Fibroblast of lung (primary cell): ENCODE measurements at regions not wholly inside any gene's neighbourhood (a gene's known extent, or its start where the extent isn't known, plus 50 kb on each side); places are given as distances from the start of the nearest gene placed in this dataset.

Experiments
- DNase-seq, 2 donors: peaks; one replicate each; pipeline versions ENCODE4 v3.0.0 to v3.0.0-alpha.2; 2010; ENCODE audit warnings: low read depth in 2 of 2
- H2AFZ ChIP-seq: 2 replicates; pipeline ENCODE4 v1.5.1; 2012; ENCODE audit warnings: low read length, control low read depth, inconsistent platforms
- H3K27ac ChIP-seq: 2 replicates; pipeline ENCODE4 v1.5.1; 2011; ENCODE audit warnings: low read length, control low read depth; ENCODE audit not compliant: insufficient read depth
- H3K27me3 ChIP-seq: 2 replicates; pipeline ENCODE4 v1.5.1; 2011; ENCODE audit warnings: mild to moderate bottlenecking, low read length; ENCODE audit not compliant: control insufficient read depth, insufficient read depth
- H3K36me3 ChIP-seq: 2 replicates; pipeline ENCODE4 v1.5.1; 2011; ENCODE audit warnings: low read length; ENCODE audit not compliant: control insufficient read depth, insufficient read depth
- H3K4me1 ChIP-seq: 2 replicates; pipeline ENCODE4 v1.5.1; 2011; ENCODE audit warnings: low read length; ENCODE audit not compliant: control insufficient read depth, insufficient read depth; ENCODE audit errors: extremely low read depth
- H3K4me2 ChIP-seq: 2 replicates; pipeline ENCODE4 v1.5.1; 2011; ENCODE audit warnings: low read length, control low read depth; ENCODE audit not compliant: insufficient read depth; ENCODE audit errors: extremely low read depth
- H3K4me3 ChIP-seq, 4 experiments: fragments of 200-600 bp in 1 of 4; sonication (generic) in 1 of 4; replicated peaks in 1 of 4; 2 replicates each; pipeline ENCODE4 v1.5.1; 2011 to 2016; ENCODE audit warnings: low read length in 4 of 4, low read depth in 3 of 4, mild to moderate bottlenecking in 3 of 4, control low read depth in 2 of 4, inconsistent platforms in 1 of 4, mixed read lengths in 1 of 4; ENCODE audit not compliant: insufficient read depth in 1 of 4; ENCODE audit errors: control extremely low read depth in 1 of 4
- H3K79me2 ChIP-seq: 2 replicates; pipeline ENCODE4 v1.5.1; 2012; ENCODE audit warnings: mild to moderate bottlenecking, low read length, inconsistent platforms; ENCODE audit not compliant: control insufficient read depth, insufficient read depth
- H3K9ac ChIP-seq: 2 replicates; pipeline ENCODE4 v1.5.1; 2011; ENCODE audit warnings: mild to moderate bottlenecking, low read length, control low read depth; ENCODE audit not compliant: insufficient read depth
- H3K9me3 ChIP-seq: 2 replicates; pipeline ENCODE4 v1.5.1; 2012; ENCODE audit warnings: low read depth, low read length; ENCODE audit not compliant: control insufficient read depth, insufficient read depth
- H4K20me1 ChIP-seq: 2 replicates; pipeline ENCODE4 v1.5.1; 2011; ENCODE audit warnings: low read length; ENCODE audit not compliant: control insufficient read depth, insufficient read depth; ENCODE audit errors: extremely low read depth
- EZH2 ChIP-seq: IDR thresholded peaks from 2 replicates; pipeline ENCODE4 v1.5.1; 2012; ENCODE audit warnings: low read length, control low read depth, mild to moderate bottlenecking; ENCODE audit errors: missing control alignments
- TF ChIP-seq, protein P1 (sequence below), 2 donors: IDR thresholded peaks in 1 of 2; conservative IDR thresholded peaks in 1 of 2; 1 replicate in 1 of 2; 2 replicates in 1 of 2; pipeline ENCODE4 v1.5.1; 2011 to 2012; ENCODE audit warnings: low read length in 2 of 2, control low read depth in 1 of 2, inconsistent platforms in 1 of 2, low read depth in 1 of 2, mild to moderate bottlenecking in 1 of 2

DNA sequence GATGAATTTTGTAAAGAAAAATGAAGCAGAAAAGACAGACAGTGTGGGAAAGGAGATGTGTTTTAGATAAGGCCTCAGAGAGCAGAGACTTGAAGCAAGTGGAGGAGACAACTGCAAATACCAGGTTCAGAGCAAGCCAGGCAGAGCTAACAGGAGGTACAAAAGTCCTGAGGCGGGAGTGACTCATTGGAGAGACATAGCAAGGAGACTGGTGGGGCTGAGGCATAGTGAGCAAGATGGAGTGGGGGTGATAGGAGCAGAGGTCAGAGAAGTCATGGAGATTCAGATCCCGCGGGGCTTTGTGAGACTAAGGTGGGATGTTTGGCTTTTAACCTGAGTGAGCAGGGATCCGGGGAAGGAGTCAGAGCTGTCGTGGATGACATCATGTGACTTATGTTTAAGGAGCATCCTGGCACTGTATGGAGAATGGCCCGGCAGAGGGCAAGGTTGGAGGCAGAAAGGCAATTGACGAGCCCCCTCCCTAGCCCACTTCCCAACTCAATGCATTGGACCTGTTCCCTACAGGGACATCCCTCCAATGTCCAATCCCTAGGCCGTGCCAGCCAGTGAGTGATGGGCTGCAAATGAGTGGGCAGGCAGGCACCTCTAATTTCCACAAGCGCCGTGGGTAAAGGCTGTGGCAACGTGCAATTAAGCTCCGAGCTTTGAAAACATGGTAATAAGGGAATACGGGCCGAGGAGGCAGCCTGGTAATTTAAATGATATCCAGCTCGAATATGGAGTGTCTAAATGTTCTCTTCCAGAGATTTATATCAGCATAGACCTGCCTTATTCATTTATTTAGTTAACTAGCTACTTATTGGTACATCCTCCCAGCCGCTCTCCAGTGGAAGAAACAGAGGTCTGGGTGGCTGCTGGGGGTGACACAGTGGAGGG lies 206.8 kb upstream of the LHX5 start:
- H3K9ac ChIP-seq, result no peak overlapping the region
- TF ChIP-seq EZH2, result no peak
- TF ChIP-seq, protein P1, sequence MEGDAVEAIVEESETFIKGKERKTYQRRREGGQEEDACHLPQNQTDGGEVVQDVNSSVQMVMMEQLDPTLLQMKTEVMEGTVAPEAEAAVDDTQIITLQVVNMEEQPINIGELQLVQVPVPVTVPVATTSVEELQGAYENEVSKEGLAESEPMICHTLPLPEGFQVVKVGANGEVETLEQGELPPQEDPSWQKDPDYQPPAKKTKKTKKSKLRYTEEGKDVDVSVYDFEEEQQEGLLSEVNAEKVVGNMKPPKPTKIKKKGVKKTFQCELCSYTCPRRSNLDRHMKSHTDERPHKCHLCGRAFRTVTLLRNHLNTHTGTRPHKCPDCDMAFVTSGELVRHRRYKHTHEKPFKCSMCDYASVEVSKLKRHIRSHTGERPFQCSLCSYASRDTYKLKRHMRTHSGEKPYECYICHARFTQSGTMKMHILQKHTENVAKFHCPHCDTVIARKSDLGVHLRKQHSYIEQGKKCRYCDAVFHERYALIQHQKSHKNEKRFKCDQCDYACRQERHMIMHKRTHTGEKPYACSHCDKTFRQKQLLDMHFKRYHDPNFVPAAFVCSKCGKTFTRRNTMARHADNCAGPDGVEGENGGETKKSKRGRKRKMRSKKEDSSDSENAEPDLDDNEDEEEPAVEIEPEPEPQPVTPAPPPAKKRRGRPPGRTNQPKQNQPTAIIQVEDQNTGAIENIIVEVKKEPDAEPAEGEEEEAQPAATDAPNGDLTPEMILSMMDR (conservative IDR thresholded peaks at IDR 0.05 in 1 of 2, IDR thresholded peaks at IDR 0.05 in 1 of 2; ENCODE audit: low read depth in 1 of 2, low read length in 2 of 2), result no peak
- no peak overlapping the region for H3K4me2 ChIP-seq
- H3K4me3 ChIP-seq, result no peak overlapping the region
- no peaks in the 10 kb centered on the region for H3K4me1 ChIP-seq
- no peak overlapping the region for H3K27ac ChIP-seq
- no peaks in the 10 kb centered on the region for H4K20me1 ChIP-seq
- DNase-seq, result no peak
- H3K27me3 ChIP-seq, result no peaks in the 10 kb centered on the region
- H3K9me3 ChIP-seq, result no peaks in the 10 kb centered on the region
- H2AFZ ChIP-seq, result no peak overlapping the region
- H3K36me3 ChIP-seq, result no peaks in the 10 kb centered on the region
- no peaks in the 10 kb centered on the region for H3K79me2 ChIP-seq

DNA sequence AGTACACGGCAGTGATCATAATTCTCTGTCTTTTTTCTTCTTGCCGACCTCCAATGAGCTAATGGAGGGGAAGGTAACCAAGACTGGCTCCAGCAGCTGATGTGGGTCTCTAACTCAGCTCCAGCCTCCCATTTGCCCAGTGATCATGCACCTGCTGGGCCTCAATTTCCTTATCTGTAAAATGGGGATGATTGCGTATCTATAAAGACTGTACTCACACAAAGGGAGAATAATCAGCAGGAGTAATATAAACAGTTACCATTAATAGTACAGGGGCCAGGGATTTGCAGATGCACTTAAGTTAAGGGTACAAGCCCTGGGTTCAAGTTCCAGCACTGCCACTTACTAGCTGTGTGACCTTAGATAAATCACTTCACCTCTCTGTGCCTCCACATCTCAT lies 204.9 kb upstream of the LHX5 start:
- H3K9me3 ChIP-seq, result no peaks in the 10 kb centered on the region
- TF ChIP-seq, protein P1 (conservative IDR thresholded peaks at IDR 0.05 in 1 of 2, IDR thresholded peaks at IDR 0.05 in 1 of 2; ENCODE audit: low read depth in 1 of 2, low read length in 2 of 2), result no peak
- no peak for TF ChIP-seq EZH2
- no peak for DNase-seq
- no peaks in the 10 kb centered on the region for H3K27me3 ChIP-seq
- H2AFZ ChIP-seq, result no peak overlapping the region
- H3K36me3 ChIP-seq, result no peaks in the 10 kb centered on the region
- no peak overlapping the region for H3K4me2 ChIP-seq
- H3K4me3 ChIP-seq, result no peak overlapping the region
- H4K20me1 ChIP-seq, result no peaks in the 10 kb centered on the region
- H3K79me2 ChIP-seq, result no peaks in the 10 kb centered on the region
- H3K27ac ChIP-seq, result no peak overlapping the region
- H3K4me1 ChIP-seq, result no peaks in the 10 kb centered on the region
- H3K9ac ChIP-seq, result no peak overlapping the region

DNA sequence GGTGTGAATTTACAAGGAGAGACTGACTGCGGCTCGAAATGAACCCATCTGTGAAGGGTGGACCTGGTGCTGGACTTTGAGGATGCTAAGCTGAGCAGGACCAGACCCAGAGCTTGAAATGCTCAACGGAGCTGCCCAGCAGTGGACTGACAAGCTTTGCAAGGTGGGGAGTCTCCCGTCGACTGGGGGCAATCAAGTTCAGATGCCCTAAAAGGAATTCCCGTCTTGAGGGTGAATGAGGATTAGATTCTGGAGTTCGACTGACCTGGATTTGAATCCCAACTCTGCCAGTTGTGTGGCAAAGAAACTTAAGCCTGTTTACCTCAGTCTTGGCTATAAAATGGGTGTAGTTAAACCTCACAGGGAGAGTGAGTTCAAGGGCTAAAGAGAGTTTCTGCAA lies 204.4 kb upstream of the LHX5 start:
- Histone ChIP-seq H3K27me3 (no peaks in the 10 kb centered on the region), H3K9me3 (no peaks in the 10 kb centered on the region), H2AFZ (no peak overlapping the region), H3K79me2 (no peaks in the 10 kb centered on the region), H3K9ac (no peak overlapping the region), H3K4me2 (no peak overlapping the region), H4K20me1 (no peaks in the 10 kb centered on the region), H3K36me3 (no peaks in the 10 kb centered on the region), H3K4me1 (no peaks in the 10 kb centered on the region), H3K27ac (no peak overlapping the region), H3K4me3 (no peak overlapping the region)
- DNase-seq, result no peak
- TF ChIP-seq, protein P1 (conservative IDR thresholded peaks at IDR 0.05 in 1 of 2, IDR thresholded peaks at IDR 0.05 in 1 of 2; ENCODE audit: low read depth in 1 of 2, low read length in 2 of 2), result no peak
- no peak for TF ChIP-seq EZH2
